Skeletal muscle satellite cell (primary cell): ENCODE measurements at regions not wholly inside any gene's neighbourhood (a gene's known extent, or its start where the extent isn't known, plus 50 kb on each side); places are given as distances from the start of the nearest gene placed in this dataset.

Experiments used
- H3K27me3 ChIP-seq: 2 replicates; pipeline ENCODE4 v1.7.0; 2013; ENCODE audit warnings: low read length; ENCODE audit not compliant: control insufficient read depth, insufficient read depth
- H3K36me3 ChIP-seq: 2 replicates; pipeline ENCODE4 v1.7.0; 2013; ENCODE audit warnings: mild to moderate bottlenecking, control low read depth, low read length; ENCODE audit not compliant: insufficient read depth
- H3K4me1 ChIP-seq: 2 replicates; pipeline ENCODE4 v1.7.0; 2013; ENCODE audit warnings: low read length; ENCODE audit not compliant: control insufficient read depth, insufficient read depth
- H3K4me2 ChIP-seq: 2 replicates; pipeline ENCODE4 v1.7.0; 2013; ENCODE audit warnings: mild to moderate bottlenecking, low read length
- H3K4me3 ChIP-seq: 2 replicates; pipeline ENCODE4 v1.7.0; 2013; ENCODE audit warnings: low read length
- H3K9ac ChIP-seq: 2 replicates; pipeline ENCODE4 v1.7.0; 2013; ENCODE audit warnings: mild to moderate bottlenecking, low read depth, low read length, moderate library complexity
- H3K9me3 ChIP-seq: replicated peaks from 2 replicates; pipeline ENCODE4 v1.7.0; 2013; ENCODE audit warnings: mild to moderate bottlenecking, control low read depth, low read length

DNA sequence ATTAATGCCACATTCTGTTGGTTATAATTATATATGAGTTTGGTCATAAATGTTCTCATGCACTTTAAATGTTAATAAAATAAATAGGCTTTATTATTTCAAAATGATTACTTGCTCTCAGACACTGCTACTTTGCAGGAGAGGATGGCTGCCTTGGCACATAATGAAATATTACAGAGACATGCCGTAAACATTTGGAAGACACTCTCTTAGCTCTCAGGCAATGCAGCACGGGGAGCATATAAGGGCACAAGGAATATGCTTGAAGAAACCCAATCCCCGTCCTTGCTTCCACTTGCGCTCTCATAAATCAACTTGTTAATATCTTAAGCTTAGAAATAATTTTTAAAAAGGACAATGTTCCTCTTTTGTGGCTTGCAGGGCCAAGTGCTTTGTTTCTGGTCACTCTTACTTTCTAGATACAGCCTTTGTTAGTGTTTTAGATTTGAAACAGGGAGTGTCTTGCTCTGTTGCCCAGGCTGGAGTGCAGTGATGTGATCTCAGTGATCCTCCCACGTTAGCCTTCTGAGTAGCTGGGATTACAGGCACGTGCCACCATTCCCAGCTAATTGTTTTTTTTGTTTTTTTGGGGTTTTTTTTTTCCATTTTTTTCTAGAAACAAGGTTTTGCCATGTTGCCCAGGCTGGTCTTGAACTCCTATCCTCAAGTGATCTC lies 445.0 kb downstream of the SPRY1 start:
- no peak overlapping the region for H3K4me3 ChIP-seq
- peaks cover 35% of the 10 kb centered on the region for H3K4me1 ChIP-seq
- no peaks in the 10 kb centered on the region for H3K9me3 ChIP-seq
- no peaks in the 10 kb centered on the region for H3K27me3 ChIP-seq
- no peak overlapping the region for H3K9ac ChIP-seq
- H3K36me3 ChIP-seq: no peaks in the 10 kb centered on the region
- H3K4me2 ChIP-seq: no peak overlapping the region

DNA sequence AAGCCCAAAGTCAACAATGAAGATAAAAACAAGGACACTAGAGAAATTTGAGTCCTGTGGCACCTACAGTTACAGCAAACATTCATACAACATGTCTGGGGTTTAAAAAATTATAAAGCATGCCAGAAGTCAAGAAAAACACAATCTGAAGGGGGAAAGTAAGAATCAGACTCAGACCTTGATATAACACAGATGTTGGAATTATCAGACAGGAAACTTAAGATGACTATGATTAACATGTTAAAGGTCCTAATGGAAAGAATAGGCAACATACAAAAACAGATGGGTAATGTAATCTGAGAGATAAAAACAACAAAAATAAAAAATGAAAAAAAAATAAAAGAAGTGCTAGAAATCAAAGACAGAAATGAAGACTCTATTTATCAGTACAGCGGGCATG lies 446.5 kb downstream of the SPRY1 start:
- no peaks in the 10 kb centered on the region for H3K9me3 ChIP-seq
- no peaks in the 10 kb centered on the region for H3K36me3 ChIP-seq
- no peak overlapping the region for H3K4me3 ChIP-seq
- no peaks in the 10 kb centered on the region for H3K27me3 ChIP-seq
- H3K9ac ChIP-seq: no peak overlapping the region
- peaks cover 25% of the 10 kb centered on the region for H3K4me1 ChIP-seq
- H3K4me2 ChIP-seq: no peak overlapping the region

- no peaks in the 10 kb centered on the region for H3K36me3 ChIP-seq
- H3K4me1 ChIP-seq: peaks cover 17% of the 10 kb centered on the region
- no peak overlapping the region for H3K9ac ChIP-seq
- no peak overlapping the region for H3K4me2 ChIP-seq
- no peaks in the 10 kb centered on the region for H3K9me3 ChIP-seq
- H3K4me3 ChIP-seq: no peak overlapping the region
- no peaks in the 10 kb centered on the region for H3K27me3 ChIP-seq
Measured at GRCh38 chr4:123844374-123844773, 447.8 kb downstream of the SPRY1 start.

- no peak overlapping the region for H3K4me3 ChIP-seq
- H3K4me2 ChIP-seq: no peak overlapping the region
- H3K36me3 ChIP-seq: no peaks in the 10 kb centered on the region
- H3K9ac ChIP-seq: no peak overlapping the region
- peaks cover 6% of the 10 kb centered on the region for H3K4me1 ChIP-seq
- no peaks in the 10 kb centered on the region for H3K27me3 ChIP-seq
- H3K9me3 ChIP-seq: no peaks in the 10 kb centered on the region
Measured at GRCh38 chr4:123846092-123846491, 449.5 kb downstream of the SPRY1 start.

DNA sequence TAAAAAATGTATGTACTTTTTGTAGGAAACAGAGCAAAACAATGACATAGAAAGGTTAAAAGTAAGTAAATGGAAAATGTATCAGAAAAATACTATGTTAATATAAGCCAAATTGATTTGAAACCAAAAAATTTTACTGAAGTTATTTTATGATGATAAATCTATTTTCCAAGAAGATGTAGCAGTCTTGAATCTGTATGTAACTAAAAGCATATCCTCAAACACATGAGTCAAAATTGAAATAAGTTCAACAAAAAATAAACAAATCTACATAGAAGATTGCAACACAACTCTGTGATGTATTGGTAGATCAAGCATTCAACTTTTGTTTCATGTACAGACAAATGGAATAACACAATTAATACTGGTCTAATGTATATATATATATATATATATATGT lies 450.0 kb downstream of the SPRY1 start:
- Histone ChIP-seq H3K36me3 (no peaks in the 10 kb centered on the region), H3K4me1 (peaks cover 1% of the 10 kb centered on the region), H3K9me3 (no peaks in the 10 kb centered on the region), H3K4me3 (no peak overlapping the region), H3K27me3 (no peaks in the 10 kb centered on the region), H3K4me2 (no peak overlapping the region), H3K9ac (no peak overlapping the region)

- Histone ChIP-seq H3K9me3 (no peaks in the 10 kb centered on the region), H3K4me2 (no peak overlapping the region), H3K27me3 (no peaks in the 10 kb centered on the region), H3K4me3 (no peak overlapping the region), H3K9ac (no peak overlapping the region), H3K36me3 (no peaks in the 10 kb centered on the region), H3K4me1 (no peaks in the 10 kb centered on the region)
Measured at GRCh38 chr4:123848606-123849005, 452.0 kb downstream of the SPRY1 start.

- Histone ChIP-seq H3K9me3 (no peaks in the 10 kb centered on the region), H3K4me2 (no peak overlapping the region), H3K4me3 (no peak overlapping the region), H3K27me3 (no peaks in the 10 kb centered on the region), H3K4me1 (no peaks in the 10 kb centered on the region), H3K9ac (no peak overlapping the region), H3K36me3 (no peaks in the 10 kb centered on the region)
Measured at GRCh38 chr4:123849495-123849894, 452.9 kb downstream of the SPRY1 start.

GRCh38 chr4:123851521-123851920 lies 454.9 kb downstream of the SPRY1 start:
- Histone ChIP-seq H3K9me3 (no peaks in the 10 kb centered on the region), H3K4me1 (peaks cover 7% of the 10 kb centered on the region)

GRCh38 chr4:123853651-123854050 lies 457.1 kb downstream of the SPRY1 start:
- H3K4me1 ChIP-seq: peaks cover 18% of the 10 kb centered on the region
- no peaks in the 10 kb centered on the region for H3K36me3 ChIP-seq
- no peaks in the 10 kb centered on the region for H3K9me3 ChIP-seq
- H3K4me2 ChIP-seq: no peak overlapping the region
- no peak overlapping the region for H3K4me3 ChIP-seq
- no peak overlapping the region for H3K9ac ChIP-seq
- H3K27me3 ChIP-seq: no peaks in the 10 kb centered on the region

More at GRCh38 chr4:123851521-123851920, 454.9 kb downstream of the SPRY1 start:
- H3K4me3 ChIP-seq: no peak overlapping the region
- no peaks in the 10 kb centered on the region for H3K36me3 ChIP-seq
- no peak overlapping the region for H3K4me2 ChIP-seq
- no peaks in the 10 kb centered on the region for H3K27me3 ChIP-seq
- no peak overlapping the region for H3K9ac ChIP-seq

DNA sequence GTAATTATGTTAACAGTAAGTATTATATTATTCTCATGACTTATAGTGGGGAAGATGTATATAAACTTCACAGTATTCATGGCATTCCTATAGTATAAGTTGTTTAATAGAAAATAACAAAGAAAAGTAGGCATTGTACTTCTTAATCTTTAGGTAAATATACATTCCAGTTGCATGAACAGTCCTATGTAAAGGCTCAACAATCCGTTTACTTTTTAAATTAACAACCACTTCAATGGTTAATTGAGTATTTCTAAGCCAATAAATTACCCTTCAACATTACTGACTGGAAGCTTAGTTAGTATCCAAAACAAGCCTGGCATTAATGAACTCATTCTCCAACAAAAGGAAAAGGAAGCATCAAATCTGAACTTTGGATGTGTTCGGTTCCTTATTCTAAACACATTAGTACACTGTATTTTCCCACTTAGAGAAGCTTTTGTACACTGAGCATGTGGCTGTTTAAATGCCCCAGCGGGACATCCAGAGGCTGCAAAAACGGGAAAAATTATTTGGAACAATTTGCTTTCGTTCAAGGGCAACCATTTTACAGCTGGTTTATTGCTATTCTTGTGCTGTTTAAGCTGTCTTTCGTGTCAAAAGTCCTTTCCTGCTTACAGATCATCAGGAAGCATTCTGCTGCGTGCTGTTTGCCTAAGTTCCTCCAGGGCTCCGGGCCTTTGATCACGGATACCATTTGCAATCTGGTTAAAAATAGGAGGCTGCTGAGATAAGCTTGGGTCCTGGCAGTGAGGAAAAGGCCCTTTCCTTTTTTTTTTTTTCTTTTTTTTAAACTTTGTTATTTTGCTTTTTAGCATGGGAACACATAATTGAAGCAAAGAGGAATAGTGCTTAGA lies 460.3 kb downstream of the SPRY1 start:
- H3K9me3 ChIP-seq: no peaks in the 10 kb centered on the region
- H3K9ac ChIP-seq: peak overlapping the region; percentile 53
- H3K4me1 ChIP-seq: peaks cover 18% of the 10 kb centered on the region
- peak overlapping the region; percentile 29 for H3K4me3 ChIP-seq
- no peaks in the 10 kb centered on the region for H3K36me3 ChIP-seq
- no peaks in the 10 kb centered on the region for H3K27me3 ChIP-seq
- H3K4me2 ChIP-seq: peak overlapping the region; percentile 60

DNA sequence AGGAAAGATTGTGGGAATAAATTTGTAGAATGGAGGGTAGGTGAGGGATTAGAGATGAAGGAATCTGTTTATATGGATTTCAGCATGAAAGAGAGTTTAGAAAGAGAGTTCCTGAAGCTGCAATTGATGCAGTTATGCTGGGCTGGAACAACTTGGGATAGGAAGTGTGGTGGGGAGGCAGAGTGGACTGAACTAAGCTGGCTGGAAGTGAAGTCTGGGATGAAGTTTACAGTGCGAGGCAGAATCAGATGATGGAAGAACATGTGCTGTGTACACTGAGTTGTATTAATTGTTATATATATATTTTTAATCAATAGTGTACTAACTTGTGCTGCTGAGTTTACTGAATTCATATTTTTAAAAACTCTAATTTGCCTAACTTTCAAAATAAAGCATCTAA lies 461.9 kb downstream of the SPRY1 start:
- H3K4me1 ChIP-seq: peaks cover 18% of the 10 kb centered on the region
- H3K4me3 ChIP-seq: no peak overlapping the region
- H3K9ac ChIP-seq: no peak overlapping the region
- no peaks in the 10 kb centered on the region for H3K27me3 ChIP-seq
- H3K4me2 ChIP-seq: no peak overlapping the region
- H3K9me3 ChIP-seq: no peaks in the 10 kb centered on the region
- no peaks in the 10 kb centered on the region for H3K36me3 ChIP-seq

DNA sequence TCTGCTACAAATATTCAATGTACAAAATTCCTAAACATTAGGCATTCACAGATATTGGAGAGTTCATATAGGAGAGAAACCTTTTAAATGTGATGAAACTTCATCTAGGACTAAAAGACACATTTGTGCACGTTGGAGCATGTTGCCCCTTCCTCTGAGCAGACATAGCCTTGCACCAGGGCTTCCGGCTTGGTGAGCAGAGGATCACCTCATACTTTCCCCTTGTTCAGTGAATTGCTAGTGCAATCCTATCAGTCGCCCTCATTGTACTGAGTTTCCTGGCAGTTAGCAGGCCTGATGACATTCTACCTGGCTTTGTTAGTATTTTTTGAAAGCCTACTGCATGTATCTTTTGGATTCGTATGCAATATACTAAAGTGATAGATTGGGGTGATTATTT lies 466.2 kb downstream of the SPRY1 start:
- Histone ChIP-seq H3K27me3 (no peaks in the 10 kb centered on the region), H3K36me3 (no peaks in the 10 kb centered on the region), H3K4me1 (no peaks in the 10 kb centered on the region), H3K4me3 (no peak overlapping the region), H3K4me2 (no peak overlapping the region), H3K9me3 (no peaks in the 10 kb centered on the region), H3K9ac (no peak overlapping the region)
